ENCODE measurements at regions not wholly inside any gene's neighbourhood (a gene's known extent, or its start where the extent isn't known, plus 50 kb on each side); places are given as distances from the start of the nearest gene placed in this dataset.

GRCh38 chr3:23099677-23100076 lies 103.5 kb upstream of the UBE2E2 start:
- DNase-seq (ENCODE audit: low spot score) = no peak

- no peak for DNase-seq (ENCODE audit: low spot score)
Measured at GRCh38 chr3:23100106-23100505, 103.0 kb upstream of the UBE2E2 start.

- no peak for DNase-seq (ENCODE audit: low spot score)
Measured at GRCh38 chr3:23103764-23104163, 99.4 kb upstream of the UBE2E2 start.

- no peak for DNase-seq (ENCODE audit: low spot score)
Measured at GRCh38 chr3:23105048-23105447, 98.1 kb upstream of the UBE2E2 start.

GRCh38 chr3:23106666-23107065 lies 96.5 kb upstream of the UBE2E2 start:
- no peak for DNase-seq (ENCODE audit: low spot score)

GRCh38 chr3:23107221-23107620 lies 95.9 kb upstream of the UBE2E2 start:
- DNase-seq (ENCODE audit: low spot score) = no peak

- no peak for DNase-seq (ENCODE audit: low spot score)
Measured at GRCh38 chr3:23108451-23109057, 94.6 kb upstream of the UBE2E2 start.

- DNase-seq (ENCODE audit: low spot score) = no peak
Measured at GRCh38 chr3:23111286-23111685, 91.8 kb upstream of the UBE2E2 start.

- DNase-seq (ENCODE audit: low spot score) = no peak
Measured at GRCh38 chr3:23111797-23112196, 91.3 kb upstream of the UBE2E2 start.

GRCh38 chr3:23112491-23112890 lies 90.6 kb upstream of the UBE2E2 start:
- DNase-seq (ENCODE audit: low spot score) = no peak

- DNase-seq (ENCODE audit: low spot score) = no peak
Measured at GRCh38 chr3:23113455-23114171, 89.5 kb upstream of the UBE2E2 start.

GRCh38 chr3:23114432-23114831 lies 88.7 kb upstream of the UBE2E2 start:
- DNase-seq (ENCODE audit: low spot score) = no peak

GRCh38 chr3:23115171-23115877 lies 87.8 kb upstream of the UBE2E2 start:
- DNase-seq (ENCODE audit: low spot score) = no peak

- DNase-seq (ENCODE audit: low spot score) = no peak
Measured at GRCh38 chr3:23116081-23116837, 86.9 kb upstream of the UBE2E2 start.

GRCh38 chr3:23117856-23118255 lies 85.3 kb upstream of the UBE2E2 start:
- no peak for DNase-seq (ENCODE audit: low spot score)

- no peak for DNase-seq (ENCODE audit: low spot score)
Measured at GRCh38 chr3:23127196-23127595, 75.9 kb upstream of the UBE2E2 start.

GRCh38 chr3:23128655-23129054 lies 74.5 kb upstream of the UBE2E2 start:
- DNase-seq (ENCODE audit: low spot score) = no peak

- no peak for DNase-seq (ENCODE audit: low spot score)
Measured at GRCh38 chr3:23129117-23129516, 74.0 kb upstream of the UBE2E2 start.

GRCh38 chr3:23129817-23130216 lies 73.3 kb upstream of the UBE2E2 start:
- DNase-seq (ENCODE audit: low spot score) = no peak

- no peak for DNase-seq (ENCODE audit: low spot score)
Measured at GRCh38 chr3:23130406-23130805, 72.7 kb upstream of the UBE2E2 start.

GRCh38 chr3:23135026-23135785 lies 67.9 kb upstream of the UBE2E2 start:
- DNase-seq (ENCODE audit: low spot score) = no peak

GRCh38 chr3:23136054-23136453 lies 67.1 kb upstream of the UBE2E2 start:
- DNase-seq (ENCODE audit: low spot score) = no peak
